Smooth muscle cell (in vitro differentiated cells): ENCODE measurements at regions not wholly inside any gene's neighbourhood (a gene's known extent, or its start where the extent isn't known, plus 50 kb on each side); places are given as distances from the start of the nearest gene placed in this dataset.

ENCODE experiments used
- DNase-seq: peaks from one replicate; lab custom pipeline; 2025; ENCODE audit not compliant: unreplicated experiment; lab: John Stamatoyannopoulos, UW
- H2AFZ ChIP-seq: fragments of 200-600 bp; sonication (generic); 2 replicates; pipeline ENCODE4 v1.6.0; 2016; ENCODE audit warnings: antibody characterized with exemption, low read depth, mild to moderate bottlenecking
- H3F3A ChIP-seq: fragments of 200-600 bp; sonication (generic); 2 replicates; pipeline ENCODE4 v1.6.0; 2017; ENCODE audit warnings: antibody characterized with exemption, low read depth
- H3K27ac ChIP-seq: fragments of 200-600 bp; sonication (generic); 2 replicates; pipeline ENCODE4 v1.5.1; 2016; ENCODE audit warnings: low read depth, mild to moderate bottlenecking
- H3K27me3 ChIP-seq: fragments of 200-600 bp; sonication (generic); 2 replicates; pipeline ENCODE4 v1.6.1; 2016; ENCODE audit warnings: low read depth, mild to moderate bottlenecking
- H3K36me3 ChIP-seq: fragments of 200-600 bp; sonication (generic); 2 replicates; pipeline ENCODE4 v1.5.1; 2016; ENCODE audit warnings: low read depth
- H3K4me1 ChIP-seq: fragments of 200-600 bp; sonication (generic); 2 replicates; pipeline ENCODE4 v1.5.1; 2016; ENCODE audit warnings: low read depth
- H3K4me2 ChIP-seq: fragments of 200-600 bp; sonication (generic); 2 replicates; pipeline ENCODE4 v1.6.0; 2016; ENCODE audit warnings: mild to moderate bottlenecking
- H3K4me3 ChIP-seq: fragments of 200-600 bp; sonication (generic); 2 replicates; pipeline ENCODE4 v1.5.1; 2016; ENCODE audit warnings: mild to moderate bottlenecking
- H3K79me2 ChIP-seq: fragments of 200-600 bp; sonication (generic); 2 replicates; pipeline ENCODE4 v1.6.0; 2016; ENCODE audit warnings: low read depth, mild to moderate bottlenecking
- H3K9ac ChIP-seq: fragments of 200-600 bp; sonication (generic); 2 replicates; pipeline ENCODE4 v1.6.0; 2016; ENCODE audit warnings: low read depth
- H3K9me3 ChIP-seq: fragments of 200-600 bp; sonication (generic); replicated peaks from 2 replicates; pipeline ENCODE4 v1.5.1; 2016; ENCODE audit warnings: low read depth
- H4K20me1 ChIP-seq: fragments of 200-600 bp; sonication (generic); 2 replicates; pipeline ENCODE4 v1.6.0; 2016; ENCODE audit warnings: low read depth
- CTCF ChIP-seq: fragments of 200-600 bp; sonication (generic); IDR thresholded peaks from 2 replicates; pipeline ENCODE4 v1.5.1; 2017; ENCODE audit warnings: borderline replicate concordance, mild to moderate bottlenecking, antibody characterized with exemption; ENCODE audit not compliant: insufficient read depth, poor library complexity, severe bottlenecking
- WGBS: methylation state at CpG from one replicate; pipeline ENCODE4 v1.1.7; 2016; ENCODE audit warnings: low lambda C conversion rate; 5-methylcytosine and 5-hydroxymethylcytosine counted together

DNA sequence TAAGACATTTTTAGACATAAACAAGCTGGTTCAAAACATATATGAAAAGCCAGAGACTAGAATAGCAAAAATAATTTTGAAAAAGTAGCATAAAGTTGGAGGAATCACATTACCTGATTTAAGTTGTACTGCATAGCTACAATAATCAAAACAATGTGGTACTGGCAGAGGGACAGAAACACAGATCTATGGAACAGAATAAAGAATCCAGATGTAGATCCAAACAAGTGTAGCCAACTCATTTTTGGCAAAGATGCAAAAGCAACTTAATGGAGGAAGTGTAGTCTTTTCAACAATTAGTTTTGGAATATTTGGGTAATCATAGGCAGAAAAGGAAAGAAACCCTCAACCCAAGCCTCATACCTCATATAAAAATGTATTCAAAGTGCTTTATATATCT lies 278.7 kb upstream of the ZNF521 start:
- H3K27me3 ChIP-seq: peaks cover 12% of the 10 kb centered on the region
- no peaks in the 10 kb centered on the region for H3K36me3 ChIP-seq
- H3F3A ChIP-seq: no peaks in the 10 kb centered on the region
- no peak overlapping the region for H3K4me3 ChIP-seq
- no peak overlapping the region for H2AFZ ChIP-seq
- no peaks in the 10 kb centered on the region for H4K20me1 ChIP-seq
- H3K4me1 ChIP-seq: no peaks in the 10 kb centered on the region
- no peaks in the 10 kb centered on the region for H3K9me3 ChIP-seq
- H3K4me2 ChIP-seq: no peak overlapping the region
- TF ChIP-seq CTCF: no peak
- no peak overlapping the region for H3K27ac ChIP-seq
- H3K9ac ChIP-seq: no peak overlapping the region
- no peak for DNase-seq
- no peaks in the 10 kb centered on the region for H3K79me2 ChIP-seq

- Histone ChIP-seq H3K4me3 (no peak overlapping the region), H3F3A (no peaks in the 10 kb centered on the region), H3K36me3 (no peaks in the 10 kb centered on the region), H3K4me1 (peaks cover 5% of the 10 kb centered on the region), H4K20me1 (no peaks in the 10 kb centered on the region), H3K9me3 (no peaks in the 10 kb centered on the region), H2AFZ (no peak overlapping the region), H3K4me2 (no peak overlapping the region), H3K27me3 (no peaks in the 10 kb centered on the region), H3K27ac (no peak overlapping the region), H3K9ac (no peak overlapping the region), H3K79me2 (no peaks in the 10 kb centered on the region)
- 82% methylated on average over 2 of the region's 2 CpGs for WGBS
- DNase-seq: no peak
- no peak for TF ChIP-seq CTCF
Measured at GRCh38 chr18:25621682-25622081, 269.7 kb upstream of the ZNF521 start.

DNA sequence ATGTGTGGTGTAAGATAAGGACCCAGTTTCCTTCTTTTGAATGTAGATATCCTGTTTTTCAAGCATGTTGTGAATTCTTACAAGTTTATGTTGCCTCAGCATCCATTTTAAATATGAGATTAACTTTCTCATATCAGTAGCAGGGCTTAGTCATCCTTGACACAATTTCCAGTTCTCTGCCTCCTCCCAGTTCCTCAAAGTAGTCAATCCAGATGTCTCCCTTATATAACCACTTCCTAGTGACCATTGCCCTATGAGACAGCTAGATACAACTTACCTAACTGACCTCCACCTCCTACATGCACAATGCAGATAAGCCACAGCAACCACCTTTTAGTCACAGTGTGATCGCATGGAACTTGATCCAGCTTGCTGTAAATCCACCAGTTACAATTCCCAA lies 269.2 kb upstream of the ZNF521 start:
- no peak for DNase-seq
- H3K9ac ChIP-seq: no peak overlapping the region
- H3K36me3 ChIP-seq: no peaks in the 10 kb centered on the region
- no peak overlapping the region for H3K4me3 ChIP-seq
- H3K27me3 ChIP-seq: no peaks in the 10 kb centered on the region
- H3K4me2 ChIP-seq: no peak overlapping the region
- H3K79me2 ChIP-seq: no peaks in the 10 kb centered on the region
- no peaks in the 10 kb centered on the region for H3F3A ChIP-seq
- H3K9me3 ChIP-seq: no peaks in the 10 kb centered on the region
- H3K27ac ChIP-seq: no peak overlapping the region
- no peaks in the 10 kb centered on the region for H4K20me1 ChIP-seq
- 100% methylated on average over 1 of the region's 1 CpG for WGBS
- TF ChIP-seq CTCF: no peak
- no peak overlapping the region for H2AFZ ChIP-seq
- H3K4me1 ChIP-seq: peaks cover 5% of the 10 kb centered on the region

GRCh38 chr18:25614168-25614567 lies 262.2 kb upstream of the ZNF521 start:
- DNase-seq: no peak

More at GRCh38 chr18:25614168-25614567, 262.2 kb upstream of the ZNF521 start:
- H2AFZ ChIP-seq: no peak overlapping the region
- 84% methylated on average over 4 of the region's 4 CpGs for WGBS
- no peaks in the 10 kb centered on the region for H3K36me3 ChIP-seq
- H3K9me3 ChIP-seq: no peaks in the 10 kb centered on the region
- no peaks in the 10 kb centered on the region for H3F3A ChIP-seq
- no peak for TF ChIP-seq CTCF
- H3K27ac ChIP-seq: no peak overlapping the region
- H3K4me3 ChIP-seq: no peak overlapping the region
- H3K4me1 ChIP-seq: peaks cover 5% of the 10 kb centered on the region
- no peaks in the 10 kb centered on the region for H3K27me3 ChIP-seq
- H3K79me2 ChIP-seq: no peaks in the 10 kb centered on the region
- H3K9ac ChIP-seq: no peak overlapping the region
- H3K4me2 ChIP-seq: no peak overlapping the region
- no peaks in the 10 kb centered on the region for H4K20me1 ChIP-seq
